Astrocyte (in vitro differentiated cells and primary cell): ENCODE measurements at regions not wholly inside any gene's neighbourhood (a gene's known extent, or its start where the extent isn't known, plus 50 kb on each side); places are given as distances from the start of the nearest gene placed in this dataset.

ENCODE experiments used
- CTCF ChIP-seq: IDR thresholded peaks from 2 replicates; pipeline ENCODE4 v1.5.1; 2011; ENCODE audit warnings: low read depth, mild to moderate bottlenecking, inconsistent platforms, low read length, moderate library complexity; ENCODE audit not compliant: insufficient read depth
- EZH2 ChIP-seq: IDR thresholded peaks from 2 replicates; pipeline ENCODE4 v1.6.1; 2012; ENCODE audit warnings: mild to moderate bottlenecking, low read length, inconsistent platforms; ENCODE audit not compliant: insufficient read depth

- TF ChIP-seq CTCF (no peak), EZH2 (no peak)
Observed at GRCh38 chr3:20739814-20740213, 553.8 kb upstream of the SGO1 start.
